Ishikawa (cell line): ENCODE measurements at regions not wholly inside any gene's neighbourhood (a gene's known extent, or its start where the extent isn't known, plus 50 kb on each side); places are given as distances from the start of the nearest gene placed in this dataset.
A peak's percentile ranks its signal among the peaks of the same experiment; 100 is the strongest.

Experiments
- CEBPB ChIP-seq: IDR thresholded peaks from 2 replicates; pipeline ENCODE4 v1.6.1; 2012
- CREB1 ChIP-seq: IDR thresholded peaks from 2 replicates; pipeline ENCODE4 v1.6.1; 2012; ENCODE audit warnings: low read depth
- EGR1 ChIP-seq: IDR thresholded peaks from 2 replicates; pipeline ENCODE4 v1.6.1; 2012
- EP300 ChIP-seq: IDR thresholded peaks from 2 replicates; pipeline ENCODE4 v1.6.1; 2012; ENCODE audit warnings: borderline replicate concordance
- FOXM1 ChIP-seq: IDR thresholded peaks from 2 replicates; pipeline ENCODE4 v1.6.1; 2012; ENCODE audit warnings: low read depth, borderline replicate concordance
- NFIC ChIP-seq: IDR thresholded peaks from 2 replicates; pipeline ENCODE4 v1.6.1; 2012
- RAD21 ChIP-seq: IDR thresholded peaks from 2 replicates; pipeline ENCODE4 v1.6.1; 2012; ENCODE audit warnings: low read depth
- REST ChIP-seq: IDR thresholded peaks from 2 replicates; pipeline ENCODE4 v1.6.1; 2012; ENCODE audit warnings: low read depth, mild to moderate bottlenecking
- TAF1 ChIP-seq: IDR thresholded peaks from 2 replicates; pipeline ENCODE4 v1.6.1; 2012; ENCODE audit warnings: low read depth, mild to moderate bottlenecking
- TCF12 ChIP-seq: IDR thresholded peaks from 2 replicates; pipeline ENCODE4 v1.6.1; 2012; ENCODE audit warnings: low read depth
- TEAD4 ChIP-seq: IDR thresholded peaks from 2 replicates; pipeline ENCODE4 v1.6.1; 2012
- USF1 ChIP-seq: IDR thresholded peaks from 2 replicates; pipeline ENCODE4 v1.6.1; 2012
- YY1 ChIP-seq: IDR thresholded peaks from 2 replicates; pipeline ENCODE4 v1.6.1; 2012; ENCODE audit warnings: low read depth
- ZBTB7A ChIP-seq: IDR thresholded peaks from 2 replicates; pipeline ENCODE4 v1.6.1; 2012; ENCODE audit warnings: low read depth
- TF ChIP-seq, protein P1 (sequence below): IDR thresholded peaks from 2 replicates; pipeline ENCODE4 v1.6.1; 2012

GRCh38 chr2:188786368-188786841, 187.8 kb upstream of the COL3A1 start:
- no peak for TF ChIP-seq YY1

GRCh38 chr2:188787021-188787657, 187.0 kb upstream of the COL3A1 start:
- TF ChIP-seq CREB1 (no peak), USF1 (peak; percentile 75)

DNA sequence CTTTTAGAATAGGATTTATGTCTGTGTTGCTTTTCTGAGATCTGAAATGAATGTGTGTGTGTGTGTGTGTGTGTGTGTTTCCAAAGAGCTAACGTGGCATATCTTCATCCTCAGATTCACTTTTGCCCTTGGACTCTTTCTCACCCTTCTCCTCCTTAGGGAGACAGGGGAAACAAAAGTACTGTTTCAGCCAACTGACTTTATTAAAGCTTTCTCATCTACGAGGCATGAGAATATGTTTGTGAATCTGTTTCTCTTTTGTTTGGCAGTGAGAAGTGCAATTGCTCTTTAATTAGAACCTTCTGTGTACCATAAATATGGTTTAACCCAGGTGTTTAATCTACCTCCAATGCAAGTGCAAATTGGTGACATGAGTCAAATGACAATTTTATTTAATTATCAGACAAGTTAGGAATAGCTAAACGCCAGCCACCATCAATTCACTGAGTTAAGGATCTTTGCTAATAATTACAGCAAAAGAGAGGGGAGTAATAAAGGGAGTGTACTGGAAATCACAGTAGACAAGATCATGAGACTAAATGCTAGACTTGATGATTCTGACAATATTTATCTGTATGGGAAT, 186.4 kb upstream of the COL3A1 start:
- no peak for TF ChIP-seq TCF12
- no peak for TF ChIP-seq USF1
- no peak for TF ChIP-seq RAD21
- TF ChIP-seq TAF1, result no peak

DNA sequence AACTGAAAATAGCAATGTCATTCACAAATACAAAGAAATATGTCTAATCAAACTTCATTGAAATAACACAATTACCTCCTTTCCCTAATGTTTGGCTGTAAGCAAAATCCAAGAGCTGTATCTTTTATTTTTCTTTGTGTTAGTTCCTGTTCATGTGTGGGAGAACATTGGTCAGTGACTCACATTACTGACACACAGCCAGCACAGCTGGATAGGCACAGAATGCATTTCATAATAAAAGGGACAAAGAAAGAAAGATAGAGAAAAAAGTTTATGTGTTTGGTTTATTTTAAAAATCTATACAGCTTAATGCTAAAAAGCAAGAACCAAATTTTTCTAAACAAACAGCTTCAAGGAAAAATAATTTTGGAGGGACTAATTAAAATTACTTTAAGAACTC, 185.6 kb upstream of the COL3A1 start:
- TF ChIP-seq ZBTB7A (no peak), EP300 (peak; percentile 54; the same call in 1 of the 2 replicates), CEBPB (no peak), FOXM1 (peak; percentile 41; the same call in 1 of the 2 replicates), TEAD4 (no peak), USF1 (no peak), EGR1 (no peak), CREB1 (no peak), TAF1 (no peak), YY1 (no peak), REST (no peak), TCF12 (peak; percentile 64), NFIC (peak; percentile 83), RAD21 (no peak)
- TF ChIP-seq, protein P1, sequence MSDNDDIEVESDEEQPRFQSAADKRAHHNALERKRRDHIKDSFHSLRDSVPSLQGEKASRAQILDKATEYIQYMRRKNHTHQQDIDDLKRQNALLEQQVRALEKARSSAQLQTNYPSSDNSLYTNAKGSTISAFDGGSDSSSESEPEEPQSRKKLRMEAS, result no peak

- TF ChIP-seq TCF12, result no peak
- TF ChIP-seq REST, result no peak
- TF ChIP-seq TEAD4, result no peak
- TF ChIP-seq USF1, result no peak
- TF ChIP-seq YY1, result no peak
These were observed 184.2 kb upstream of the COL3A1 start for GRCh38 chr2:188789951-188790350.

- TF ChIP-seq RAD21 (no peak), USF1 (no peak), NFIC (no peak), EP300 (no peak), CREB1 (no peak), FOXM1 (no peak), YY1 (no peak), TCF12 (no peak), TAF1 (no peak), CEBPB (no peak), ZBTB7A (no peak), EGR1 (no peak)
- TF ChIP-seq, protein P1, result no peak
These were observed 178.4 kb upstream of the COL3A1 start for GRCh38 chr2:188795762-188796161.
